ENCODE measurements at regions not wholly inside any gene's neighbourhood (a gene's known extent, or its start where the extent isn't known, plus 50 kb on each side); places are given as distances from the start of the nearest gene placed in this dataset.

GRCh38 chr1:112260699-112261098 is 135.3 kb upstream of the CTTNBP2NL start:
- TF ChIP-seq CTCF (optimal IDR thresholded peaks at IDR 0.05 in 1 of 3, IDR thresholded peaks at IDR 0.05 in 1 of 3, conservative IDR thresholded peaks at IDR 0.05 in 1 of 3; ENCODE audit: extremely low read depth in 1 of 3, insufficient read depth in 2 of 3, low read length in 3 of 3) (no peak), EZH2 (IDR thresholded peaks at IDR 0.05; ENCODE audit: low read length) (no peak)
